SU-DHL-6 (cell line): ENCODE measurements at regions not wholly inside any gene's neighbourhood (a gene's known extent, or its start where the extent isn't known, plus 50 kb on each side); places are given as distances from the start of the nearest gene placed in this dataset.

Source experiments
- CTCF ChIP-seq: fragments of 200-600 bp; sonication (generic); IDR thresholded peaks from one replicate; pipeline ENCODE4 v1.5.1; 2017; ENCODE audit warnings: antibody characterized with exemption, mild to moderate bottlenecking, low read length, moderate library complexity; ENCODE audit not compliant: insufficient read depth, poor library complexity, severe bottlenecking
- EZH2phosphoT487 ChIP-seq: fragments of 200-600 bp; sonication (generic), shearing (Covaris generic); conservative IDR thresholded peaks from 2 replicates; pipeline ENCODE4 v1.6.1; 2018; ENCODE audit warnings: mild to moderate bottlenecking, antibody characterized with exemption, low read length, moderate library complexity, mixed read lengths

- TF ChIP-seq CTCF = no peak
- no peak for TF ChIP-seq EZH2phosphoT487
These were observed 409.3 kb downstream of the GALR1 start for GRCh38 chr18:77658751-77659448.
